OCI-LY7 (cell line): ENCODE measurements at regions not wholly inside any gene's neighbourhood (a gene's known extent, or its start where the extent isn't known, plus 50 kb on each side); places are given as distances from the start of the nearest gene placed in this dataset.

ENCODE experiments used
- EZH2phosphoT487 ChIP-seq: fragments of 200-600 bp; sonication (generic); IDR thresholded peaks from 2 replicates; pipeline ENCODE4 v1.6.1; 2018; ENCODE audit warnings: low read depth, borderline replicate concordance, mild to moderate bottlenecking, mixed run types, antibody characterized with exemption, low read length, moderate library complexity, mixed read lengths
- TF ChIP-seq, protein P1 (sequence below): fragments of 200-600 bp; sonication (generic); conservative IDR thresholded peaks from 2 replicates; pipeline ENCODE4 v1.5.1; 2014; ENCODE audit warnings: mild to moderate bottlenecking, antibody characterized with exemption, low read length, moderate library complexity, mixed read lengths

- TF ChIP-seq, protein P1, sequence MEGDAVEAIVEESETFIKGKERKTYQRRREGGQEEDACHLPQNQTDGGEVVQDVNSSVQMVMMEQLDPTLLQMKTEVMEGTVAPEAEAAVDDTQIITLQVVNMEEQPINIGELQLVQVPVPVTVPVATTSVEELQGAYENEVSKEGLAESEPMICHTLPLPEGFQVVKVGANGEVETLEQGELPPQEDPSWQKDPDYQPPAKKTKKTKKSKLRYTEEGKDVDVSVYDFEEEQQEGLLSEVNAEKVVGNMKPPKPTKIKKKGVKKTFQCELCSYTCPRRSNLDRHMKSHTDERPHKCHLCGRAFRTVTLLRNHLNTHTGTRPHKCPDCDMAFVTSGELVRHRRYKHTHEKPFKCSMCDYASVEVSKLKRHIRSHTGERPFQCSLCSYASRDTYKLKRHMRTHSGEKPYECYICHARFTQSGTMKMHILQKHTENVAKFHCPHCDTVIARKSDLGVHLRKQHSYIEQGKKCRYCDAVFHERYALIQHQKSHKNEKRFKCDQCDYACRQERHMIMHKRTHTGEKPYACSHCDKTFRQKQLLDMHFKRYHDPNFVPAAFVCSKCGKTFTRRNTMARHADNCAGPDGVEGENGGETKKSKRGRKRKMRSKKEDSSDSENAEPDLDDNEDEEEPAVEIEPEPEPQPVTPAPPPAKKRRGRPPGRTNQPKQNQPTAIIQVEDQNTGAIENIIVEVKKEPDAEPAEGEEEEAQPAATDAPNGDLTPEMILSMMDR: no peak
- TF ChIP-seq EZH2phosphoT487: no peak
Measured at GRCh38 chr7:98556288-98556687, 60.8 kb upstream of the NPTX2 start.
